AG09319 (cell line): ENCODE measurements at regions not wholly inside any gene's neighbourhood (a gene's known extent, or its start where the extent isn't known, plus 50 kb on each side); places are given as distances from the start of the nearest gene placed in this dataset.
"Not testable (repeated sequence)": the region's sequence is repeated elsewhere in the genome, so short reads cannot be mapped to it uniquely, and the experiment has no call there.

ENCODE experiments used
- DNase-seq: peaks from one replicate; pipeline ENCODE4 v3.0.0-alpha.2; 2010; ENCODE audit warnings: low read depth; ENCODE audit errors: extremely low read depth
- CTCF ChIP-seq: IDR thresholded peaks from 2 replicates; pipeline ENCODE4 v1.5.1; 2011; ENCODE audit warnings: low read depth, mild to moderate bottlenecking, inconsistent platforms, low read length, moderate library complexity

- not testable (repeated sequence) for DNase-seq
These were observed 51.8 kb upstream of the SLC39A8 start for GRCh38 chr4:102397056-102397455.

GRCh38 chr4:102399021-102399420 lies 53.7 kb upstream of the SLC39A8 start:
- no peak for TF ChIP-seq CTCF
- no peak for DNase-seq

- no peak for TF ChIP-seq CTCF
- no peak for DNase-seq
These were observed 55.6 kb upstream of the SLC39A8 start for GRCh38 chr4:102400898-102401297.

- TF ChIP-seq CTCF, result no peak
These were observed 56.9 kb upstream of the SLC39A8 start for GRCh38 chr4:102402223-102402622.

GRCh38 chr4:102403116-102403515 lies 57.8 kb upstream of the SLC39A8 start:
- no peak for TF ChIP-seq CTCF
- DNase-seq, result no peak

More at GRCh38 chr4:102402223-102402622, 56.9 kb upstream of the SLC39A8 start:
- no peak for DNase-seq

GRCh38 chr4:102404431-102404969 lies 59.2 kb upstream of the SLC39A8 start:
- peak; percentile 19 for DNase-seq

GRCh38 chr4:102405821-102406401 lies 60.6 kb upstream of the SLC39A8 start:
- DNase-seq, result no peak
- no peak for TF ChIP-seq CTCF

More at GRCh38 chr4:102404431-102404969, 59.2 kb upstream of the SLC39A8 start:
- TF ChIP-seq CTCF, result no peak

- DNase-seq, result not testable (repeated sequence)
These were observed 65.6 kb upstream of the SLC39A8 start for GRCh38 chr4:102410884-102411283.
